HepG2 (cell line): ENCODE measurements at regions not wholly inside any gene's neighbourhood (a gene's known extent, or its start where the extent isn't known, plus 50 kb on each side); places are given as distances from the start of the nearest gene placed in this dataset.

Source experiments
- ATAC-seq: fragments of 200-7000 bp; cut with Tn5 transposase; 3 replicates; pipeline ENCODE4 v1.9.1; 2020; ENCODE audit warnings: mild to moderate bottlenecking, moderate library complexity
- BruUV-seq: library from RNA; stranded (reverse); fragments of 400-500 nt; replicated peaks from 2 replicates; lab custom pipeline; 2021; lab: Mats Ljungman, UMichigan
- CTCF ChIA-PET: fragments of 300-600 bp; formaldehyde crosslinking; extraction: SDS; loops from one replicate; lab custom pipeline; 2021; ENCODE audit warnings: low total read pairs, inconsistent platforms, low intra/inter-chr PET ratio; lab: Yijun Ruan, JAX
- POLR2A ChIA-PET: fragments of 350-600 bp; sonication (Branson Sonifier 250); formaldehyde crosslinking; loops from one replicate; lab custom pipeline; 2020; ENCODE audit warnings: antibody characterized with exemption, inconsistent platforms; lab: Yijun Ruan, JAX
- DNase-seq: peaks from one replicate; pipeline ENCODE4 v3.0.0-alpha.2; 2015; ENCODE audit warnings: low spot score
- FAIRE-seq: peaks from 3 replicates; lab custom pipeline; 2011; peaks lifted over from hg19 to GRCh38; lab: Jason Lieb, UNC
- H2AFZ ChIP-seq: one replicate; pipeline ENCODE4 v1.6.1; 2011; ENCODE audit warnings: low read length, inconsistent platforms
- H3K27ac ChIP-seq: fragments of 300-600 bp; 3 replicates; pipeline ENCODE4 v1.8.0; 2011; ENCODE audit warnings: mixed run types, mild to moderate bottlenecking, mixed read lengths, low read length, inconsistent platforms; ENCODE audit not compliant: insufficient read depth; ENCODE audit errors: extremely low read length
- H3K27me3 ChIP-seq, 2 experiments: fragments of 200-600 bp in 1 of 2; 2 replicates in 1 of 2; 3 replicates in 1 of 2; pipeline versions ENCODE4 v1.6.0 to v1.8.0; 2011; ENCODE audit warnings: low read length in 2 of 2, mild to moderate bottlenecking in 2 of 2, moderate library complexity in 2 of 2, inconsistent platforms in 1 of 2; ENCODE audit not compliant: insufficient read depth in 2 of 2, control insufficient read depth in 1 of 2
- H3K36me3 ChIP-seq, 2 experiments: fragments of 200-600 bp in 1 of 2; replicated peaks in 1 of 2; 2 replicates in 1 of 2; 3 replicates in 1 of 2; pipeline versions ENCODE4 v1.5.1 to v1.8.0; 2011; ENCODE audit warnings: low read length in 2 of 2, inconsistent platforms in 1 of 2; ENCODE audit not compliant: insufficient read depth in 2 of 2, control insufficient read depth in 1 of 2
- H3K4me1 ChIP-seq: 2 replicates; pipeline ENCODE4 v1.5.1; 2012; ENCODE audit warnings: low read length, inconsistent platforms; ENCODE audit not compliant: insufficient read depth
- H3K4me2 ChIP-seq: 2 replicates; pipeline ENCODE4 v1.6.0; 2011; ENCODE audit warnings: low read depth, low read length, inconsistent platforms
- H3K4me3 ChIP-seq, 3 experiments: fragments of 200-600 bp in 1 of 3; sonication (generic), shearing (Covaris generic) in 1 of 3; replicated peaks in 1 of 3; 2 replicates each; pipeline ENCODE4 v1.5.1; 2011 to 2016; ENCODE audit warnings: low read length in 3 of 3, inconsistent platforms in 2 of 3, low read depth in 2 of 3, mild to moderate bottlenecking in 2 of 3, control low read depth in 1 of 3, mixed read lengths in 1 of 3; ENCODE audit not compliant: insufficient read depth in 1 of 3
- H3K79me2 ChIP-seq: one replicate; pipeline ENCODE4 v1.6.1; 2011; ENCODE audit warnings: low read length, inconsistent platforms; ENCODE audit not compliant: insufficient read depth
- H3K9ac ChIP-seq: 2 replicates; pipeline ENCODE4 v1.6.0; 2011; ENCODE audit warnings: mild to moderate bottlenecking, low read depth, low read length, inconsistent platforms; ENCODE audit not compliant: insufficient read depth
- H3K9me3 ChIP-seq: 2 replicates; pipeline ENCODE4 v1.5.1; 2012; ENCODE audit warnings: mild to moderate bottlenecking, low read length
- H4K20me1 ChIP-seq: 2 replicates; pipeline ENCODE4 v1.6.0; 2011; ENCODE audit warnings: inconsistent platforms, mild to moderate bottlenecking, low read length, moderate library complexity; ENCODE audit not compliant: insufficient read depth
- ARNT ChIP-seq: fragments of 450-650 bp; IDR thresholded peaks from 2 replicates; pipeline ENCODE4 v1.6.1; 2017
- BCL6 ChIP-seq: IDR thresholded peaks from 2 replicates; pipeline ENCODE4 v1.6.1; 2016; ENCODE audit warnings: missing genetic modification reagents, missing compliant biosample characterization
- CREM ChIP-seq, 2 experiments: sonication (generic) in 1 of 2; formaldehyde crosslinking in 1 of 2; IDR thresholded peaks; 2 replicates each; pipeline versions ENCODE4 v1.4.0 to v1.6.1; 2016 to 2020; ENCODE audit warnings: antibody characterized with exemption in 1 of 2, mild to moderate bottlenecking in 1 of 2, missing genetic modification reagents in 1 of 2
- GTF2F1 ChIP-seq: fragments of 150-350 bp; IDR thresholded peaks from 2 replicates; pipeline ENCODE4 v1.6.1; 2014; ENCODE audit warnings: low read length
- HHEX ChIP-seq: IDR thresholded peaks from 2 replicates; pipeline ENCODE4 v1.6.1; 2016; ENCODE audit warnings: control low read depth
- MAFF ChIP-seq: IDR thresholded peaks from 2 replicates; pipeline ENCODE4 v1.6.1; 2011; ENCODE audit warnings: low read depth, low read length, improper control_type of control experiment
- MAFK ChIP-seq, 2 experiments: IDR thresholded peaks in 1 of 2; conservative IDR thresholded peaks in 1 of 2; 2 replicates each; pipeline ENCODE4 v1.6.1; 2011; ENCODE audit warnings: improper control_type of control experiment in 2 of 2, low read length in 2 of 2
- PHF20 ChIP-seq: sonication (generic); formaldehyde crosslinking; IDR thresholded peaks from 2 replicates; pipeline ENCODE4 v1.5.0; 2020; ENCODE audit warnings: mild to moderate bottlenecking, missing genetic modification reagents
- POLR2AphosphoS2 ChIP-seq: IDR thresholded peaks from 2 replicates; pipeline ENCODE4 v1.6.1; 2011; ENCODE audit warnings: low read depth, low read length, improper control_type of control experiment
- SMYD3 ChIP-seq: sonication (generic); formaldehyde crosslinking; IDR thresholded peaks from 2 replicates; pipeline ENCODE4 v1.8.1; 2023; ENCODE audit warnings: mild to moderate bottlenecking, missing genetic modification reagents
- XBP1 ChIP-seq: sonication (generic); formaldehyde crosslinking; IDR thresholded peaks from 2 replicates; pipeline ENCODE4 v1.5.0; 2020; ENCODE audit warnings: missing genetic modification reagents
- ZNF510 ChIP-seq: sonication (generic); formaldehyde crosslinking; IDR thresholded peaks from 2 replicates; pipeline ENCODE4 v1.4.0; 2020; ENCODE audit warnings: low read depth, mild to moderate bottlenecking, missing genetic modification reagents
- ZNF572 ChIP-seq: sonication (generic); formaldehyde crosslinking; IDR thresholded peaks from 2 replicates; pipeline ENCODE4 v1.5.1; 2020; ENCODE audit warnings: mild to moderate bottlenecking, missing genetic modification reagents
- ZNF782 ChIP-seq: sonication (generic); formaldehyde crosslinking; IDR thresholded peaks from 2 replicates; pipeline ENCODE4 v1.4.0; 2020; ENCODE audit warnings: missing genetic modification reagents, mild to moderate bottlenecking, borderline replicate concordance
- WGBS: methylation state at CpG from one replicate; pipeline ENCODE4 v1.1.6; 2017; ENCODE audit warnings: low lambda C conversion rate; 5-methylcytosine and 5-hydroxymethylcytosine counted together
- in situ Hi-C: cut with HindIII; loops from 2 replicates; pipeline ENCODE4 v1.10.0; 2017; ENCODE audit warnings: low pct_unique_long_range_greater_than_20kb; ENCODE audit not compliant: extremely low pct_ligation_motif_present
- intact Hi-C: fragments of 100-400 bp; cut with micrococcal nuclease; formaldehyde crosslinking; loops from one replicate; pipeline ENCODE4 v1.10.0; 2022; ENCODE audit not compliant: unreplicated experiment
- TF ChIP-seq, protein P1 (sequence below): sonication (generic); formaldehyde crosslinking; IDR thresholded peaks from 2 replicates; pipeline ENCODE4 v1.8.1; 2023; ENCODE audit warnings: mild to moderate bottlenecking, inconsistent platforms, moderate library complexity, missing genetic modification reagents, borderline replicate concordance
- TF ChIP-seq, protein P2 (sequence below): IDR thresholded peaks from 2 replicates; pipeline ENCODE4 v1.6.1; 2016
- TF ChIP-seq, protein P3 (sequence below): sonication (generic); formaldehyde crosslinking; IDR thresholded peaks from 2 replicates; pipeline ENCODE4 v1.4.0; 2020; ENCODE audit warnings: mild to moderate bottlenecking, missing genetic modification reagents
- TF ChIP-seq, protein P4 (sequence below): sonication (generic); formaldehyde crosslinking; IDR thresholded peaks from 2 replicates; pipeline ENCODE4 v1.4.0; 2020; ENCODE audit warnings: missing genetic modification reagents; ENCODE audit errors: not compliant biosample characterization

DNA sequence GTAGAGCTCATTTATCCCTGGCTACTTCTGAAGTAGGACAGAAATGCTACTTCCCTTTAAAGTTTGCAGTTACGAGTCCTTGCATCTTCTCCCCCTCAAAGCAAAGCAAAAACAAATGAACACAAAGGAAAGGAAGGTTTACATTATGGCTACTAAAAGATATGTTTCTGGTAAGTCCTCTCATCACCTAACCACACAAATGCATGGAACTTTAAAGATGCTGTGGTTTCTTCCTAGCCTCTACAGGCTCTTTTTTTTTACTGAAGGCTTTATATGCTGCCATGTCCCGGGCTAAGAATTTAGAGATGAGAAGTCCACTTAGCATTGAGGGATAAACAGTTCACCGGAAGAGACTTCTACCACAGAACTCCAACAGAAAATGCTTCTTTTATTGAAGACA, 291.2 kb downstream of the SS18 start:
- H3K4me1 ChIP-seq, result no peaks in the 10 kb centered on the region
- no peak overlapping the region for H2AFZ ChIP-seq
- H3K27me3 ChIP-seq, result no peaks in the 10 kb centered on the region; a peak in 1 of 5 replicates
- BruUV-seq, result no TSS peak
- ATAC-seq (no peak), DNase-seq (no peak), FAIRE-seq (no peak)
- H3K9me3 ChIP-seq, result no peaks in the 10 kb centered on the region
- no peaks in the 10 kb centered on the region for H3K36me3 ChIP-seq
- H3K4me2 ChIP-seq, result no peak overlapping the region
- CTCF ChIA-PET, result no interaction called here
- in situ Hi-C loops (no loop called here), intact Hi-C loops (no loop called here)
- POLR2A ChIA-PET, result no interaction called here
- no peaks in the 10 kb centered on the region for H4K20me1 ChIP-seq
- H3K4me3 ChIP-seq, result no peak overlapping the region
- TF ChIP-seq MAFF (no peak), POLR2AphosphoS2 (no peak), GTF2F1 (no peak), MAFK (conservative IDR thresholded peaks at IDR 0.05 in 1 of 2, IDR thresholded peaks at IDR 0.05 in 1 of 2; ENCODE audit: low read length in 2 of 2) (no peak), ZNF782 (CRISPR knock-in tag) (no peak), XBP1 (no peak), ZNF510 (CRISPR knock-in tag) (no peak), ZNF572 (CRISPR knock-in tag) (no peak), CREM (IDR thresholded peaks at IDR 0.05) (no peak), CREM (CRISPR knock-in tag; IDR thresholded peaks at IDR 0.05) (no peak), SMYD3 (no peak), BCL6 (no peak), PHF20 (CRISPR knock-in tag) (no peak), ARNT (no peak), HHEX (CRISPR knock-in tag) (no peak)
- TF ChIP-seq, protein P1, sequence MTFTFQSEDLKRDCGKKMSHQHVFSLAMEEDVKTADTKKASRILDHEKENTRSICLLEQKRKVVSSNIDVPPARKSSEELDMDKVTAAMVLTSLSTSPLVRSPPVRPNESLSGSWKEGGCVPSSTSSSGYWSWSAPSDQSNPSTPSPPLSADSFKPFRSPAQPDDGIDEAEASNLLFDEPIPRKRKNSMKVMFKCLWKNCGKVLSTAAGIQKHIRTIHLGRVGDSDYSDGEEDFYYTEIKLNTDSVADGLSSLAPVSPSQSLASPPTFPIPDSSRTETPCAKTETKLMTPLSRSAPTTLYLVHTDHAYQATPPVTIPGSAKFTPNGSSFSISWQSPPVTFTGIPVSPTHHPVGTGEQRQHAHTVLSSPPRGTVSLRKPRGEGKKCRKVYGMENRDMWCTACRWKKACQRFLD (CRISPR knock-in tag), result no peak
- TF ChIP-seq, protein P2, sequence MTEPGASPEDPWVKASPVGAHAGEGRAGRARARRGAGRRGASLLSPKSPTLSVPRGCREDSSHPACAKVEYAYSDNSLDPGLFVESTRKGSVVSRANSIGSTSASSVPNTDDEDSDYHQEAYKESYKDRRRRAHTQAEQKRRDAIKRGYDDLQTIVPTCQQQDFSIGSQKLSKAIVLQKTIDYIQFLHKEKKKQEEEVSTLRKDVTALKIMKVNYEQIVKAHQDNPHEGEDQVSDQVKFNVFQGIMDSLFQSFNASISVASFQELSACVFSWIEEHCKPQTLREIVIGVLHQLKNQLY, result no peak
- TF ChIP-seq, protein P3, sequence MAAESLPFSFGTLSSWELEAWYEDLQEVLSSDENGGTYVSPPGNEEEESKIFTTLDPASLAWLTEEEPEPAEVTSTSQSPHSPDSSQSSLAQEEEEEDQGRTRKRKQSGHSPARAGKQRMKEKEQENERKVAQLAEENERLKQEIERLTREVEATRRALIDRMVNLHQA (CRISPR knock-in tag), result no peak
- TF ChIP-seq, protein P4, sequence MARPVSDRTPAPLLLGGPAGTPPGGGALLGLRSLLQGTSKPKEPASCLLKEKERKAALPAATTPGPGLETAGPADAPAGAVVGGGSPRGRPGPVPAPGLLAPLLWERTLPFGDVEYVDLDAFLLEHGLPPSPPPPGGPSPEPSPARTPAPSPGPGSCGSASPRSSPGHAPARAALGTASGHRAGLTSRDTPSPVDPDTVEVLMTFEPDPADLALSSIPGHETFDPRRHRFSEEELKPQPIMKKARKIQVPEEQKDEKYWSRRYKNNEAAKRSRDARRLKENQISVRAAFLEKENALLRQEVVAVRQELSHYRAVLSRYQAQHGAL (CRISPR knock-in tag), result no peak
- 29% methylated on average over 3 of the region's 3 CpGs for WGBS
- H3K9ac ChIP-seq, result no peak overlapping the region
- H3K79me2 ChIP-seq, result no peaks in the 10 kb centered on the region
- no peak overlapping the region for H3K27ac ChIP-seq
